ENCODE measurements at regions not wholly inside any gene's neighbourhood (a gene's known extent, or its start where the extent isn't known, plus 50 kb on each side); places are given as distances from the start of the nearest gene placed in this dataset.
A peak's percentile ranks its signal among the peaks of the same experiment; 100 is the strongest.

DNA sequence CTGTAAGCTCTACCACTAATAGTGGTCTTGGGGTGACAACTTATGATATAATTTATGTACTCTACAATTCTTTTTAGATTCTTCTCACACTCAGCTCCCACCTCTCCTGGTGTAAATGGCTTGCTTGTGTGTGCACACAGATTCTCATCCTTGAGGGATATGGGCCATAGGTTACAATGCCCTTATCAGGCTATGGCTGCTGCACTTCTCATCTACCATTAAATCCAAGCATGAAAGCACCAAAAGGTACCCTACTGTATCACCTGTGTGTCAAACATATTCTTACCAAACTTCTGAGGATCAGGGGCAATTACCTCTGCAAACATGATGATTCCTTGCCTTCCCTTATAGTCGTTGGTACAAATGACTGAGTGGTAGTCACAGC is 891.9 kb downstream of the SQOR start:
- H2BK15ac ChIP-seq (ENCODE audit: low read depth, low read length) = no peak overlapping the region
- no peak overlapping the region for H2AK5ac ChIP-seq (ENCODE audit: insufficient read length, low read length)
- Mint-ChIP-seq H3K27me3 (ENCODE audit: low read depth) (no peaks in the 10 kb centered on the region), H3K27ac (peak overlapping the region in 1 of 3 experiments; percentile 66; a peak in 1 of 7 replicates), H3K36me3 (ENCODE audit: insufficient read depth in 1 of 3, low read depth in 3 of 3) (no peaks in the 10 kb centered on the region), H3K4me1 (no peaks in the 10 kb centered on the region), H3K9me3 (no peaks in the 10 kb centered on the region), H3K4me3 (no peak overlapping the region)
- H3K23me2 ChIP-seq (ENCODE audit: insufficient read length, low read depth, low read length, poor library complexity, severe bottlenecking) = no peaks in the 10 kb centered on the region
- no peak overlapping the region for H3K23ac ChIP-seq (ENCODE audit: insufficient read length, low read depth, low read length)
- H4K8ac ChIP-seq (replicated peaks; ENCODE audit: insufficient read length, low read depth, low read length) = no peak overlapping the region
- no peak overlapping the region for H3K4ac ChIP-seq (ENCODE audit: low read depth, low read length)
- no peak overlapping the region for H3K9ac ChIP-seq (ENCODE audit: extremely low read depth, insufficient read length, low read length)
- no peaks in the 10 kb centered on the region for H4K20me1 ChIP-seq (ENCODE audit: control insufficient read depth, insufficient read depth, insufficient read length)
- H3K9me3 ChIP-seq (ENCODE audit: control insufficient read depth, low read depth, low read length) = no peaks in the 10 kb centered on the region
- no CpG with 5 or more reads among the region's 1 CpG for WGBS (ENCODE audit: extremely low coverage, insufficient read length, low lambda C conversion rate)
- H2AFZ ChIP-seq (ENCODE audit: low read length) = no peak overlapping the region
- no peak overlapping the region for H4K91ac ChIP-seq (ENCODE audit: insufficient read length, low read depth, low read length)
- no peak overlapping the region for H3K18ac ChIP-seq (ENCODE audit: insufficient read length, low read depth, low read length)
- no peak overlapping the region for H2BK5ac ChIP-seq (ENCODE audit: insufficient read length, low read length)
- H3K56ac ChIP-seq (ENCODE audit: insufficient read length, low read depth, low read length) = no peak overlapping the region
- no peak overlapping the region for H3K27ac ChIP-seq (ENCODE audit: insufficient read length, low read depth, low read length)
- H2BK20ac ChIP-seq (ENCODE audit: low read depth, low read length, poor library complexity, severe bottlenecking) = no peak overlapping the region
- H3K27me3 ChIP-seq (ENCODE audit: insufficient read depth, low read length) = no peaks in the 10 kb centered on the region
- no peak overlapping the region for H3T11ph ChIP-seq (ENCODE audit: low read length)
- no peaks in the 10 kb centered on the region for H3K79me2 ChIP-seq (ENCODE audit: insufficient read depth, low read length)
- DNase-seq = no peak
- no peak overlapping the region for H4K5ac ChIP-seq (ENCODE audit: insufficient read length, low read depth, low read length)
- H3K79me1 ChIP-seq (ENCODE audit: insufficient read depth, low read depth, low read length, poor library complexity, severe bottlenecking) = no peaks in the 10 kb centered on the region
- H3K14ac ChIP-seq (ENCODE audit: insufficient read depth, low read length) = no peak overlapping the region
- no peak for TF ChIP-seq CTCF (conservative IDR thresholded peaks at IDR 0.05)
- H3K4me2 ChIP-seq (ENCODE audit: insufficient read depth, insufficient read length, low read length) = no peak overlapping the region
- no peaks in the 10 kb centered on the region for H3K4me1 ChIP-seq (ENCODE audit: insufficient read depth, low read length)
- no peak overlapping the region for H2BK120ac ChIP-seq (ENCODE audit: low read depth, low read length, poor library complexity, severe bottlenecking)
- no peak overlapping the region for H2BK12ac ChIP-seq (ENCODE audit: insufficient read length, low read depth, low read length)

Measured in H9 (cell line).